Transverse colon (tissue), 3 donors: ENCODE measurements at regions not wholly inside any gene's neighbourhood (a gene's known extent, or its start where the extent isn't known, plus 50 kb on each side); places are given as distances from the start of the nearest gene placed in this dataset.

ENCODE experiments used
- POLR2A ChIP-seq: fragments of 450-650 bp; IDR thresholded peaks from one replicate; pipeline ENCODE4 v1.6.1; 2016; ENCODE audit warnings: antibody characterized with exemption, mild to moderate bottlenecking, moderate library complexity
- POLR2AphosphoS5 ChIP-seq, 3 donors: sonication (generic); formaldehyde crosslinking; IDR thresholded peaks; one replicate each; pipeline ENCODE4 v1.6.1; 2016; ENCODE audit warnings: antibody characterized with exemption in 3 of 3

- no peak for TF ChIP-seq POLR2A
- no peak for TF ChIP-seq POLR2AphosphoS5 (IDR thresholded peaks at IDR 0.05)
Measured at GRCh38 chr14:66005900-66006434, 480.2 kb upstream of the CCDC196 start.
